Smooth muscle cell (in vitro differentiated cells): ENCODE measurements at regions not wholly inside any gene's neighbourhood (a gene's known extent, or its start where the extent isn't known, plus 50 kb on each side); places are given as distances from the start of the nearest gene placed in this dataset.

Experiments used
- DNase-seq: peaks from one replicate; lab custom pipeline; 2025; ENCODE audit not compliant: unreplicated experiment; lab: John Stamatoyannopoulos, UW
- H2AFZ ChIP-seq: fragments of 200-600 bp; sonication (generic); 2 replicates; pipeline ENCODE4 v1.6.0; 2016; ENCODE audit warnings: antibody characterized with exemption, low read depth, mild to moderate bottlenecking
- H3F3A ChIP-seq: fragments of 200-600 bp; sonication (generic); 2 replicates; pipeline ENCODE4 v1.6.0; 2017; ENCODE audit warnings: antibody characterized with exemption, low read depth
- H3K27ac ChIP-seq: fragments of 200-600 bp; sonication (generic); 2 replicates; pipeline ENCODE4 v1.5.1; 2016; ENCODE audit warnings: low read depth, mild to moderate bottlenecking
- H3K27me3 ChIP-seq: fragments of 200-600 bp; sonication (generic); 2 replicates; pipeline ENCODE4 v1.6.1; 2016; ENCODE audit warnings: low read depth, mild to moderate bottlenecking
- H3K36me3 ChIP-seq: fragments of 200-600 bp; sonication (generic); 2 replicates; pipeline ENCODE4 v1.5.1; 2016; ENCODE audit warnings: low read depth
- H3K4me1 ChIP-seq: fragments of 200-600 bp; sonication (generic); 2 replicates; pipeline ENCODE4 v1.5.1; 2016; ENCODE audit warnings: low read depth
- H3K4me2 ChIP-seq: fragments of 200-600 bp; sonication (generic); 2 replicates; pipeline ENCODE4 v1.6.0; 2016; ENCODE audit warnings: mild to moderate bottlenecking
- H3K4me3 ChIP-seq: fragments of 200-600 bp; sonication (generic); 2 replicates; pipeline ENCODE4 v1.5.1; 2016; ENCODE audit warnings: mild to moderate bottlenecking
- H3K79me2 ChIP-seq: fragments of 200-600 bp; sonication (generic); 2 replicates; pipeline ENCODE4 v1.6.0; 2016; ENCODE audit warnings: low read depth, mild to moderate bottlenecking
- H3K9ac ChIP-seq: fragments of 200-600 bp; sonication (generic); 2 replicates; pipeline ENCODE4 v1.6.0; 2016; ENCODE audit warnings: low read depth
- H3K9me3 ChIP-seq: fragments of 200-600 bp; sonication (generic); replicated peaks from 2 replicates; pipeline ENCODE4 v1.5.1; 2016; ENCODE audit warnings: low read depth
- H4K20me1 ChIP-seq: fragments of 200-600 bp; sonication (generic); 2 replicates; pipeline ENCODE4 v1.6.0; 2016; ENCODE audit warnings: low read depth
- WGBS: methylation state at CpG from one replicate; pipeline ENCODE4 v1.1.7; 2016; ENCODE audit warnings: low lambda C conversion rate; 5-methylcytosine and 5-hydroxymethylcytosine counted together
- TF ChIP-seq, protein P1 (sequence below): fragments of 200-600 bp; sonication (generic); IDR thresholded peaks from 2 replicates; pipeline ENCODE4 v1.5.1; 2017; ENCODE audit warnings: borderline replicate concordance, mild to moderate bottlenecking, antibody characterized with exemption; ENCODE audit not compliant: insufficient read depth, poor library complexity, severe bottlenecking

DNA sequence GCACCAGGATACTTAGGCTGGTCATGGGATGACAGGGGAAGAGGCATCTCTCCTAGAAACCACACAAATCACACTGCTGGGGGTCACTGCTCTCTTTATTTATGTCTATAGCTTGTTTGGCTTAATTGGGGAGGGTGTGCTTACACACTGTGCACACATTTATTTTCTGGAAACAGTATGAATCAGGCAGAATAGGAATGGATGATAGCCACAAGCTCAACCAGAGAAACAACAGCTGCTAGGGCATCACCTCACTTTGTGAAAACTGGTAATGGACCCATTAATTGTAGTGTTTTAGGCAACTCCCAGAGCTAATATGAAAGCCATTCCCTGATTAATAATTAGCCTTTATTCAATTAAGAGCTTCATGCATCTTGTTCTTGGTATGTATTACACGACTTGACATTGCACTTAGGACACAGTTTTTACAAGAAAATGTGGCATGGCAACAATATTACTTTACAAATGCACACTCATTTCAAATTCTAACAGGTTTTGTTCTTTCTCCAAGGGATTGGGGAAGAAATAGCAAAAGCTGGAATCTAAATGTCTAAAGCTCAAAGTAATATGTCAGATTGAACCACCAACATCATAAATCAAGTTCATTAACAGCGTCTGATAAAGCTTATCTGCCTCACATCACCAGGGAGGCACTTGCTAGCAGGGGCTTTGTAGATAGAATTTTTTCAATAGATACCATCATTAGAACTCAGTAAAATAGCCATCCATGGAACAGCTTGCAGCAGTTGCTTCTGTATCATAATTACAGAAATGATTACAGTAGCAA is 361.9 kb upstream of the FSHR start:
- DNase-seq = no peak
- Histone ChIP-seq H3K36me3 (no peaks in the 10 kb centered on the region), H3K27ac (no peak overlapping the region), H3K4me2 (no peak overlapping the region), H3F3A (no peaks in the 10 kb centered on the region), H3K79me2 (no peaks in the 10 kb centered on the region), H3K9me3 (no peaks in the 10 kb centered on the region), H3K27me3 (peaks cover 14% of the 10 kb centered on the region), H2AFZ (no peak overlapping the region), H4K20me1 (no peaks in the 10 kb centered on the region), H3K4me3 (no peak overlapping the region), H3K4me1 (no peaks in the 10 kb centered on the region), H3K9ac (no peak overlapping the region)
- TF ChIP-seq, protein P1, sequence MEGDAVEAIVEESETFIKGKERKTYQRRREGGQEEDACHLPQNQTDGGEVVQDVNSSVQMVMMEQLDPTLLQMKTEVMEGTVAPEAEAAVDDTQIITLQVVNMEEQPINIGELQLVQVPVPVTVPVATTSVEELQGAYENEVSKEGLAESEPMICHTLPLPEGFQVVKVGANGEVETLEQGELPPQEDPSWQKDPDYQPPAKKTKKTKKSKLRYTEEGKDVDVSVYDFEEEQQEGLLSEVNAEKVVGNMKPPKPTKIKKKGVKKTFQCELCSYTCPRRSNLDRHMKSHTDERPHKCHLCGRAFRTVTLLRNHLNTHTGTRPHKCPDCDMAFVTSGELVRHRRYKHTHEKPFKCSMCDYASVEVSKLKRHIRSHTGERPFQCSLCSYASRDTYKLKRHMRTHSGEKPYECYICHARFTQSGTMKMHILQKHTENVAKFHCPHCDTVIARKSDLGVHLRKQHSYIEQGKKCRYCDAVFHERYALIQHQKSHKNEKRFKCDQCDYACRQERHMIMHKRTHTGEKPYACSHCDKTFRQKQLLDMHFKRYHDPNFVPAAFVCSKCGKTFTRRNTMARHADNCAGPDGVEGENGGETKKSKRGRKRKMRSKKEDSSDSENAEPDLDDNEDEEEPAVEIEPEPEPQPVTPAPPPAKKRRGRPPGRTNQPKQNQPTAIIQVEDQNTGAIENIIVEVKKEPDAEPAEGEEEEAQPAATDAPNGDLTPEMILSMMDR = no peak
- 73% methylated on average over 2 of the region's 2 CpGs for WGBS

DNA sequence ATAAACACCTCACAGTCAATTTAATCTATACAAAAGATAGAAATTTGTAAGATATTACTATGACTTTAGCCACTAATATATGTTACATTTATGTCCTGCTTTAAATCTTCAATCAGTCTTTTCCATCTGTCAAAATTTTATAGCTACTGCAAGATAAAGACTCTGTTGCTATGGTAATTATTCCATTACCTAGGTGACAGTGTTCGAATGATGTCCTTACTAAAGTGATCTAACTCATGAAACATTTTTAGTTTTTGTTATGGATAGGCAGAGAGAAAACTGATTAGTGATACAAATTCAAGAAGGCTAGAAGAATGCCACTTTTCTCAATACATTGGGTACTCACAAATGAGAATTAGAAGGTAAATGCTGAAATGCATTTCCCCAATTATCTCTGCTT is 359.9 kb upstream of the FSHR start:
- H2AFZ ChIP-seq = no peak overlapping the region
- H3F3A ChIP-seq = no peaks in the 10 kb centered on the region
- no peaks in the 10 kb centered on the region for H3K79me2 ChIP-seq
- H3K4me2 ChIP-seq = no peak overlapping the region
- no peak overlapping the region for H3K9ac ChIP-seq
- no peaks in the 10 kb centered on the region for H4K20me1 ChIP-seq
- H3K9me3 ChIP-seq = no peaks in the 10 kb centered on the region
- DNase-seq = no peak
- H3K27ac ChIP-seq = no peak overlapping the region
- H3K4me3 ChIP-seq = no peak overlapping the region
- TF ChIP-seq, protein P1 = no peak
- no peaks in the 10 kb centered on the region for H3K36me3 ChIP-seq
- H3K27me3 ChIP-seq = peaks cover 14% of the 10 kb centered on the region
- H3K4me1 ChIP-seq = no peaks in the 10 kb centered on the region
- WGBS = 67% methylated on average over 1 of the region's 1 CpG

DNA sequence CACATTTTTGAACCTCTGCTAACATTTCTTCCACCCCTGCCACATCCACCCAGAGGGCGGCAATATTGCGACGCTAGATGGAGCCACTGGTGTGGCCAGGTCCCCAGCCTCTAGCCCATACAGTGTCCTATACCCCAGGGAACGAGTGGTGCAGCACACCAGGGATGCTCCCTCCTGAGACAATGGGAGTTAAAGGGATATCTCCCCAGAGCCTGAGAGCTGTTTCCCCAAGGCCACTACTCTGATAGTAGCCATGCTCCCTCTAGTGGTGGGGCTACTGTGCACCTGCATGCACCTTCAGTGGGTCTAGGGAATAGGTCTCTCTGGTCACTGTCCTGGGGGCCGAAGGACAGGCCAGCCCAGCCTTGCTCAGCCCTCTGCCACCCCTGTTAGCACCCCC is 336.4 kb upstream of the FSHR start:
- TF ChIP-seq, protein P1 = peak; percentile 35
- H3K4me2 ChIP-seq = no peak overlapping the region
- H3K36me3 ChIP-seq = no peaks in the 10 kb centered on the region
- H3K4me1 ChIP-seq = no peaks in the 10 kb centered on the region
- H3K9ac ChIP-seq = no peak overlapping the region
- H3K9me3 ChIP-seq = no peaks in the 10 kb centered on the region
- no peak overlapping the region for H3K27ac ChIP-seq
- H3K79me2 ChIP-seq = no peaks in the 10 kb centered on the region
- no peak for DNase-seq
- H3K4me3 ChIP-seq = no peak overlapping the region
- H3K27me3 ChIP-seq = no peaks in the 10 kb centered on the region
- WGBS = 40% methylated on average over 5 of the region's 5 CpGs
- H2AFZ ChIP-seq = no peak overlapping the region
- no peaks in the 10 kb centered on the region for H3F3A ChIP-seq
- no peaks in the 10 kb centered on the region for H4K20me1 ChIP-seq

DNA sequence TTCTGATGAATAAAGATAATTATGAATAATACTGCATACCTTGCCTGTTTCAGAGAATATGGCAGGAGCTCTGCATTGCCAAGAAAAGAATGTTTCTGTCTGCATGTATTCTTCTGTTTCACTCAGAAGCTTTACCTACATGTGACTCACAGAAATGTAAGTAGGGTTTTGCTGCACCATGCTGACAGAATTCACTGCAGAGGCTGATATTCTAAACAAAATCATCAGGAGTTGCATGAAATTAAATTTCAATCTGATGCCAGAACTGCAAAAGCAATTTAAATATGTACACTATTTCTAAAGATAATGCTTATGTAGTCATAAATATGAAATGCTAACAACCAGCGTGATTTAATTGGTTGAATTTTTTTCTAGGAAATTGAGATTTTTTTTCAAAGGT is 332.8 kb upstream of the FSHR start:
- DNase-seq = no peak
- WGBS = 92% methylated on average over 1 of the region's 1 CpG
- Histone ChIP-seq H4K20me1 (no peaks in the 10 kb centered on the region), H3K79me2 (no peaks in the 10 kb centered on the region), H2AFZ (no peak overlapping the region), H3K27me3 (no peaks in the 10 kb centered on the region), H3K4me2 (no peak overlapping the region), H3F3A (no peaks in the 10 kb centered on the region), H3K4me3 (no peak overlapping the region), H3K36me3 (no peaks in the 10 kb centered on the region), H3K27ac (no peak overlapping the region), H3K9ac (no peak overlapping the region), H3K4me1 (no peaks in the 10 kb centered on the region), H3K9me3 (no peaks in the 10 kb centered on the region)
- TF ChIP-seq, protein P1 = no peak
